Right cardiac atrium (tissue), 5 donors: ENCODE measurements at regions not wholly inside any gene's neighbourhood (a gene's known extent, or its start where the extent isn't known, plus 50 kb on each side); places are given as distances from the start of the nearest gene placed in this dataset.
A peak's percentile ranks its signal among the peaks of the same experiment; 100 is the strongest.

Experiments
- ATAC-seq, 2 donors: fragments of 200-7000 bp; cut with Tn5 transposase; one replicate each; pipeline versions ENCODE4 v1.8.0 to v1.9.1; 2020; ENCODE audit warnings: moderate library complexity in 2 of 2, mild to moderate bottlenecking in 1 of 2
- DNase-seq, 3 donors: peaks; one replicate each; pipeline ENCODE4 v3.0.0-alpha.2; 2020
- H3K27ac ChIP-seq: one replicate; pipeline ENCODE4 v1.5.1; 2013; ENCODE audit warnings: mild to moderate bottlenecking, low read length, control low read depth, moderate library complexity
- H3K27me3 ChIP-seq: one replicate; pipeline ENCODE4 v1.6.1; 2013; ENCODE audit not compliant: control insufficient read depth, insufficient read depth
- H3K4me1 ChIP-seq: one replicate; pipeline ENCODE4 v1.6.1; 2013; ENCODE audit warnings: low read length; ENCODE audit not compliant: control insufficient read depth, insufficient read depth
- H3K4me3 ChIP-seq: one replicate; pipeline ENCODE4 v1.5.1; 2013; ENCODE audit warnings: low read length, control low read depth
- H3K9me3 ChIP-seq: one replicate; pipeline ENCODE4 v1.6.1; 2013; ENCODE audit warnings: low read length; ENCODE audit not compliant: control insufficient read depth
- WGBS: extraction: QIAGEN DNeasy Blood & Tissue Kit; methylation state at CpG from one replicate; pipeline ENCODE4 v1.1.7; 2013; 5-methylcytosine and 5-hydroxymethylcytosine counted together
- intact Hi-C, 4 donors: fragments of 100-400 bp; cut with DNase I; formaldehyde crosslinking; loops; one replicate each; pipeline versions ENCODE4 v1.11.0 to v1.14.0; 2022 to 2023
- donor health status: healthy with polysubstance abuse.
- donor health status: DM: no; HTN: yes; CAD: no.
- donor health status: DM: no; HTN: no; CAD: no.
- donor health status: DM: no; HTN: yes; CAD: no; lungs with severe emphysema.
- donor health status: DM: yes; HTN: yes; CAD: no.

GRCh38 chr10:90417029-90417428 lies 440.8 kb downstream of the HTR7 start:
- Histone ChIP-seq H3K4me3 (no peak overlapping the region), H3K4me1 (no peaks in the 10 kb centered on the region), H3K27ac (no peak overlapping the region), H3K27me3 (no peaks in the 10 kb centered on the region), H3K9me3 (no peaks in the 10 kb centered on the region)
- no peak for ATAC-seq
- intact Hi-C loops, result no loop called here
- WGBS, result 60% methylated on average over 3 of the region's 3 CpGs
- DNase-seq, result no peak

GRCh38 chr10:90417476-90418210 lies 440.2 kb downstream of the HTR7 start:
- intact Hi-C loops, result no loop called here
- H3K4me3 ChIP-seq, result no peak overlapping the region
- no peaks in the 10 kb centered on the region for H3K9me3 ChIP-seq
- H3K27ac ChIP-seq, result no peak overlapping the region
- WGBS, result 88% methylated on average over 2 of the region's 2 CpGs
- no peaks in the 10 kb centered on the region for H3K4me1 ChIP-seq
- no peaks in the 10 kb centered on the region for H3K27me3 ChIP-seq
- DNase-seq (no peak), ATAC-seq (no peak)

GRCh38 chr10:90418869-90419652 lies 438.8 kb downstream of the HTR7 start:
- Histone ChIP-seq H3K27ac (no peak overlapping the region), H3K4me3 (no peak overlapping the region), H3K9me3 (no peaks in the 10 kb centered on the region), H3K27me3 (no peaks in the 10 kb centered on the region), H3K4me1 (no peaks in the 10 kb centered on the region)
- DNase-seq, result no peak
- 76% methylated on average over 7 of the region's 7 CpGs for WGBS
- no peak for ATAC-seq
- intact Hi-C loops, result no loop called here

GRCh38 chr10:90420637-90421318 lies 437.1 kb downstream of the HTR7 start:
- Histone ChIP-seq H3K27me3 (no peaks in the 10 kb centered on the region), H3K9me3 (no peaks in the 10 kb centered on the region), H3K4me1 (no peaks in the 10 kb centered on the region), H3K4me3 (no peak overlapping the region), H3K27ac (no peak overlapping the region)
- 91% methylated on average over 1 of the region's 1 CpG for WGBS
- no peak for ATAC-seq
- DNase-seq, result no peak
- intact Hi-C loops, result no loop called here

- H3K4me3 ChIP-seq, result no peak overlapping the region
- DNase-seq, result no peak
- H3K4me1 ChIP-seq, result no peaks in the 10 kb centered on the region
- intact Hi-C loops, result no loop called here
- no peaks in the 10 kb centered on the region for H3K9me3 ChIP-seq
- ATAC-seq, result no peak
- no peak overlapping the region for H3K27ac ChIP-seq
- H3K27me3 ChIP-seq, result no peaks in the 10 kb centered on the region
- 89% methylated on average over 2 of the region's 2 CpGs for WGBS
These were observed 436.0 kb downstream of the HTR7 start for GRCh38 chr10:90421874-90422273.

- 83% methylated on average over 1 of the region's 1 CpG for WGBS
- H3K4me3 ChIP-seq, result no peak overlapping the region
These were observed 433.1 kb downstream of the HTR7 start for GRCh38 chr10:90424730-90425129.

GRCh38 chr10:90430186-90430585 lies 427.7 kb downstream of the HTR7 start:
- ATAC-seq, result no peak
- 57% methylated on average over 1 of the region's 1 CpG for WGBS
- Histone ChIP-seq H3K4me1 (no peaks in the 10 kb centered on the region), H3K4me3 (no peak overlapping the region), H3K27me3 (no peaks in the 10 kb centered on the region), H3K27ac (no peak overlapping the region), H3K9me3 (no peaks in the 10 kb centered on the region)
- intact Hi-C loops, result no loop called here
- no peak for DNase-seq

More at GRCh38 chr10:90424730-90425129, 433.1 kb downstream of the HTR7 start:
- Histone ChIP-seq H3K4me1 (no peaks in the 10 kb centered on the region), H3K27me3 (no peaks in the 10 kb centered on the region), H3K27ac (no peak overlapping the region), H3K9me3 (no peaks in the 10 kb centered on the region)
- intact Hi-C loops, result no loop called here
- ATAC-seq (no peak), DNase-seq (no peak)

- H3K27ac ChIP-seq, result no peak overlapping the region
- no peaks in the 10 kb centered on the region for H3K27me3 ChIP-seq
- H3K9me3 ChIP-seq, result no peaks in the 10 kb centered on the region
- ATAC-seq (no peak), DNase-seq (no peak)
- no peaks in the 10 kb centered on the region for H3K4me1 ChIP-seq
- intact Hi-C loops, result no loop called here
- no peak overlapping the region for H3K4me3 ChIP-seq
These were observed 425.0 kb downstream of the HTR7 start for GRCh38 chr10:90432866-90433265.

GRCh38 chr10:90435296-90435695 lies 422.5 kb downstream of the HTR7 start:
- H3K4me1 ChIP-seq, result no peaks in the 10 kb centered on the region
- H3K27me3 ChIP-seq, result no peaks in the 10 kb centered on the region
- H3K9me3 ChIP-seq, result no peaks in the 10 kb centered on the region
- DNase-seq (no peak), ATAC-seq (no peak)
- no peak overlapping the region for H3K27ac ChIP-seq
- no peak overlapping the region for H3K4me3 ChIP-seq
- intact Hi-C loops, result no loop called here

GRCh38 chr10:90437452-90437851 lies 420.4 kb downstream of the HTR7 start:
- H3K4me1 ChIP-seq, result no peaks in the 10 kb centered on the region
- no peaks in the 10 kb centered on the region for H3K27me3 ChIP-seq
- H3K4me3 ChIP-seq, result no peak overlapping the region
- ATAC-seq (no peak), DNase-seq (no peak)
- intact Hi-C loops, result no loop called here
- 66% methylated on average over 1 of the region's 1 CpG for WGBS
- H3K9me3 ChIP-seq, result no peaks in the 10 kb centered on the region
- no peak overlapping the region for H3K27ac ChIP-seq

- intact Hi-C loops, result no loop called here
- H3K4me1 ChIP-seq, result no peaks in the 10 kb centered on the region
- DNase-seq (peak in 1 of 3 donors; percentile 49), ATAC-seq (no peak)
- 95% methylated on average over 2 of the region's 2 CpGs for WGBS
- no peak overlapping the region for H3K27ac ChIP-seq
- H3K27me3 ChIP-seq, result no peaks in the 10 kb centered on the region
- no peaks in the 10 kb centered on the region for H3K9me3 ChIP-seq
- H3K4me3 ChIP-seq, result no peak overlapping the region
These were observed 417.0 kb downstream of the HTR7 start for GRCh38 chr10:90440870-90441269.
